ENCODE measurements at regions not wholly inside any gene's neighbourhood (a gene's known extent, or its start where the extent isn't known, plus 50 kb on each side); places are given as distances from the start of the nearest gene placed in this dataset.

- no peak for DNase-seq (ENCODE audit: low read depth)
- no peak overlapping the region for H3K4me3 ChIP-seq (ENCODE audit: low read depth, low read length)
- no peak for TF ChIP-seq CTCF (conservative IDR thresholded peaks at IDR 0.05; ENCODE audit: low read depth, low read length)
Observed at GRCh38 chr14:97462081-97462480, 664.9 kb downstream of the VRK1 start.

- no peak for DNase-seq (ENCODE audit: low read depth)
- no peak overlapping the region for H3K4me3 ChIP-seq (ENCODE audit: low read depth, low read length)
- no peak for TF ChIP-seq CTCF (conservative IDR thresholded peaks at IDR 0.05; ENCODE audit: low read depth, low read length)
Observed at GRCh38 chr14:97468220-97468619, 671.0 kb downstream of the VRK1 start.

GRCh38 chr14:97477353-97477752 lies 680.2 kb downstream of the VRK1 start:
- DNase-seq (ENCODE audit: low read depth), result no peak
- no peak for TF ChIP-seq CTCF (conservative IDR thresholded peaks at IDR 0.05; ENCODE audit: low read depth, low read length)
- no peak overlapping the region for H3K4me3 ChIP-seq (ENCODE audit: low read depth, low read length)

GRCh38 chr14:97485201-97485600 lies 688.0 kb downstream of the VRK1 start:
- no peak for DNase-seq (ENCODE audit: low read depth)
- H3K4me3 ChIP-seq (ENCODE audit: low read depth, low read length), result no peak overlapping the region
- no peak for TF ChIP-seq CTCF (conservative IDR thresholded peaks at IDR 0.05; ENCODE audit: low read depth, low read length)

- no peak overlapping the region for H3K4me3 ChIP-seq (ENCODE audit: low read depth, low read length)
- no peak for TF ChIP-seq CTCF (conservative IDR thresholded peaks at IDR 0.05; ENCODE audit: low read depth, low read length)
- no peak for DNase-seq (ENCODE audit: low read depth)
Observed at GRCh38 chr14:97486601-97487120, 689.5 kb downstream of the VRK1 start.

GRCh38 chr14:97489750-97490149 lies 692.6 kb downstream of the VRK1 start:
- DNase-seq (ENCODE audit: low read depth), result no peak
- H3K4me3 ChIP-seq (ENCODE audit: low read depth, low read length), result no peak overlapping the region
- TF ChIP-seq CTCF (conservative IDR thresholded peaks at IDR 0.05; ENCODE audit: low read depth, low read length), result no peak

- TF ChIP-seq CTCF (conservative IDR thresholded peaks at IDR 0.05; ENCODE audit: low read depth, low read length), result no peak
- no peak for DNase-seq (ENCODE audit: low read depth)
- no peak overlapping the region for H3K4me3 ChIP-seq (ENCODE audit: low read depth, low read length)
Observed at GRCh38 chr14:97490521-97491070, 693.4 kb downstream of the VRK1 start.

Data from epithelial cell of proximal tubule (primary cell).